ENCODE measurements at regions not wholly inside any gene's neighbourhood (a gene's known extent, or its start where the extent isn't known, plus 50 kb on each side); places are given as distances from the start of the nearest gene placed in this dataset.
"Not testable (repeated sequence)": the region's sequence is repeated elsewhere in the genome, so short reads cannot be mapped to it uniquely, and the experiment has no call there.

- Histone ChIP-seq H3K27me3 (ENCODE audit: control insufficient read depth, insufficient read depth, low read length) (peaks cover 35% of the 10 kb centered on the region), H3K4me1 (ENCODE audit: control insufficient read depth, insufficient read depth, low read length) (no peaks in the 10 kb centered on the region), H3K4me2 (ENCODE audit: low read length) (no peak overlapping the region), H3K9ac (ENCODE audit: low read depth, low read length) (no peak overlapping the region), H3K36me3 (ENCODE audit: insufficient read depth, low read length) (no peaks in the 10 kb centered on the region), H3K4me3 (ENCODE audit: low read length) (no peak overlapping the region), H3K9me3 (replicated peaks; ENCODE audit: low read length) (no peaks in the 10 kb centered on the region)
Observed at GRCh38 chr17:62322313-62322712, 58.0 kb upstream of the EFCAB3 start.

GRCh38 chr17:62321451-62321850, 58.9 kb upstream of the EFCAB3 start:
- no peaks in the 10 kb centered on the region for H3K9me3 ChIP-seq (replicated peaks; ENCODE audit: low read length)
- H3K27me3 ChIP-seq (ENCODE audit: control insufficient read depth, insufficient read depth, low read length), result peaks cover 35% of the 10 kb centered on the region
- H3K9ac ChIP-seq (ENCODE audit: low read depth, low read length), result no peak overlapping the region
- H3K4me1 ChIP-seq (ENCODE audit: control insufficient read depth, insufficient read depth, low read length), result no peaks in the 10 kb centered on the region
- no peak overlapping the region for H3K4me3 ChIP-seq (ENCODE audit: low read length)
- H3K4me2 ChIP-seq (ENCODE audit: low read length), result no peak overlapping the region
- no peaks in the 10 kb centered on the region for H3K36me3 ChIP-seq (ENCODE audit: insufficient read depth, low read length)

DNA sequence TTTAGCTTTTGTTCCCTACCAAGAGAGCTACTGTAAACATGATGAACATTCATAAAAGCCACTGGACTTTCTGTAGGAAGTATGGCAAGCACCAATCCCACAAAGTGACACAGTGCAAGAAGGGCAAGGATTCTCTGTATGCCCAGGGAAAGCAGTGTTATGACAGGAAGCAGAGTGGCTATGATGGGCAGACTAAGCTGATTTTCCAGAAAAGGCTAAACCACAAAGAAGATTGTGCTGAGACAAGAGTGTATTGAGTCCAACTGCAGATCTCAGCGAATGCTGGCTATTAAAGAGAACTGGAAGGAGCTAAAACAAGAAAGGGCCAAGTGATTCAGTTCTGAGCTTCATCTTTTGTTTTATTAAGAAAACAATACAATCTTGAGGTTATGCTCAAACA, 60.5 kb upstream of the EFCAB3 start:
- Histone ChIP-seq H3K27me3 (ENCODE audit: control insufficient read depth, insufficient read depth, low read length) (peaks cover 39% of the 10 kb centered on the region), H3K4me3 (ENCODE audit: low read length) (no peak overlapping the region), H3K9ac (ENCODE audit: low read depth, low read length) (no peak overlapping the region), H3K36me3 (ENCODE audit: insufficient read depth, low read length) (no peaks in the 10 kb centered on the region), H3K4me1 (ENCODE audit: control insufficient read depth, insufficient read depth, low read length) (no peaks in the 10 kb centered on the region), H3K4me2 (ENCODE audit: low read length) (no peak overlapping the region), H3K9me3 (replicated peaks; ENCODE audit: low read length) (no peaks in the 10 kb centered on the region)

DNA sequence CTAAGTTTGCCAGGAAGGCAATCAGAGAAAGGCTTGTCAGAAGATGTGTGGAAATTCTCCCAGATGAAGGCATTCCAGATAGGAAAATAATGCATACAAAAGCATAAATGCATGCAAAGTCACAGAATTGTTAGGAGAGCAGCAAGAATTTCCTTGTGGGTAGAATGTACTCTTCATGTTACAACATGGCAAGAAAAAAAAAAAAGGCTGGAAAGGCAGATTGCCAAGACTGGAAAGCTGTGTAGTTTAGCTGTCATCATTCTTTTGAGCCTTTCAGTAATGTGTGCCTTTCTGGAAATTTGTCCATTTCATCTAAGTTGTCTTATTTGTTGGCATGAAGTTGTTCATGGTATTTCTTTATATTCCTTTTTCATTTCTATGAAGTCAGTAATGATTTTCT, 71.0 kb upstream of the EFCAB3 start:
- Histone ChIP-seq H3K4me1 (ENCODE audit: control insufficient read depth, insufficient read depth, low read length) (no peaks in the 10 kb centered on the region), H3K36me3 (ENCODE audit: insufficient read depth, low read length) (no peaks in the 10 kb centered on the region), H3K4me2 (ENCODE audit: low read length) (no peak overlapping the region), H3K27me3 (ENCODE audit: control insufficient read depth, insufficient read depth, low read length) (peaks cover 16% of the 10 kb centered on the region), H3K4me3 (ENCODE audit: low read length) (no peak overlapping the region), H3K9me3 (replicated peaks; ENCODE audit: low read length) (no peaks in the 10 kb centered on the region), H3K9ac (ENCODE audit: low read depth, low read length) (no peak overlapping the region)

DNA sequence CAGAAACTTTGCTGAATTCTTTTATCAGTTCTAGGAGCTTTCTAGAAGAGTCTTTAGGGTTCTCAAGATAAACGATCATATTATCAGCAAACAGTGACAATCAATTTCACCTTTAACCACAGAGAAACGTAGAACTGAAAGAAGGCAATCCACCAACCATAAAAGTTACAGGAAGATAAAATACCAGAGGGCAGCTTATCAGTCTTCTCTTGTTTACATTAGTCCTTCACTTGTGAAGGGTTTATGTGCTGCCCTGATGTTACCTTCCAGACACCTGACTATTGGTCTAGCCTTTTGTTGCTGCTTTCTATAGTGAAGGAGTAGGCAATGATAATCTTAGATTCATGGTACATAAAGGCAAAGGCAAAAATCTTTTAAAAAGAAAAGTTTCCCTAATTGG, 73.2 kb upstream of the EFCAB3 start:
- Histone ChIP-seq H3K9me3 (replicated peaks; ENCODE audit: low read length) (no peaks in the 10 kb centered on the region), H3K36me3 (ENCODE audit: insufficient read depth, low read length) (no peaks in the 10 kb centered on the region), H3K4me1 (ENCODE audit: control insufficient read depth, insufficient read depth, low read length) (no peaks in the 10 kb centered on the region), H3K27me3 (ENCODE audit: control insufficient read depth, insufficient read depth, low read length) (peaks cover 18% of the 10 kb centered on the region), H3K4me3 (ENCODE audit: low read length) (no peak overlapping the region), H3K9ac (ENCODE audit: low read depth, low read length) (no peak overlapping the region), H3K4me2 (ENCODE audit: low read length) (no peak overlapping the region)

DNA sequence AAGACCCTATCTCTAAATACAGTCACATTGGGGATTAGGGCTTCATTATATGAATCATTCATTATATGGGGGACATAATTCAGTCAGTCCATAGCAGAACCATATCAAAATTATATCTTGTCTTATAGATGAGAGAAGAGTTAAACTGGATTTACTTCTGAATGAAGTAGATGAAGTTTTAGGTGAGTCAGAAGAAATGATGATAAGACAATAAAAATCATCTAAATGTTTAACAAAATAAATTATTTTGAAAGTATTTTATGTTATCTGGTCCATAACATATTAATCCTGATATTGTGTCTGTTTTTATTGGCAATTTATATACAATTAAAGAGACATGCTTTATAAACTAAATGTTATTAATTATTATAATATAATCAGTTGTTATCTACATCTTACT, 76.9 kb upstream of the EFCAB3 start:
- no peaks in the 10 kb centered on the region for H3K36me3 ChIP-seq (ENCODE audit: insufficient read depth, low read length)
- H3K9ac ChIP-seq (ENCODE audit: low read depth, low read length), result no peak overlapping the region
- peaks cover 15% of the 10 kb centered on the region for H3K27me3 ChIP-seq (ENCODE audit: control insufficient read depth, insufficient read depth, low read length)
- H3K4me2 ChIP-seq (ENCODE audit: low read length), result no peak overlapping the region
- no peaks in the 10 kb centered on the region for H3K9me3 ChIP-seq (replicated peaks; ENCODE audit: low read length)
- no peaks in the 10 kb centered on the region for H3K4me1 ChIP-seq (ENCODE audit: control insufficient read depth, insufficient read depth, low read length)
- H3K4me3 ChIP-seq (ENCODE audit: low read length), result no peak overlapping the region

GRCh38 chr17:62300697-62301096, 79.7 kb upstream of the EFCAB3 start:
- Histone ChIP-seq H3K36me3 (ENCODE audit: insufficient read depth, low read length) (no peaks in the 10 kb centered on the region), H3K9ac (ENCODE audit: low read depth, low read length) (no peak overlapping the region), H3K9me3 (replicated peaks; ENCODE audit: low read length) (no peaks in the 10 kb centered on the region), H3K4me3 (ENCODE audit: low read length) (no peak overlapping the region), H3K4me1 (ENCODE audit: control insufficient read depth, insufficient read depth, low read length) (no peaks in the 10 kb centered on the region), H3K27me3 (ENCODE audit: control insufficient read depth, insufficient read depth, low read length) (peaks cover 8% of the 10 kb centered on the region), H3K4me2 (ENCODE audit: low read length) (no peak overlapping the region)

DNA sequence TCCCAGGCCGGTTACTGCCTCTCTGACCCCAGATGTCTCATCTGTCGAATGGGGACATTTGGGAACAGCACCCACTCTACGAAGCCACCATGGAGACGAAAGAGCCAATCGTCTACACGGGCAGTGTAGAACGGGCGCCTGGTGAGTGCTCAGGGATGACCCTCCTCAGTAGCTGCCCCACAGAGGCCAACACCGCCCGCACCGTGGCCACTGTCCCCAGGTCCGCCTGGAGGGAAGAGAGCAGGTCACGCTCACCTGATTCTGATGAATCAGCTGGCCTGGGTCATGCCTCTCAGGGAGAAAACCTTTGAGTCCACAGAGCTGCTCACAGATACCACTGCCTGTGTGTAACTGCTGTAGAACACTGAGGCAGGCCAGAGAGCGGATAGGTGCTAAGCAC, 105.1 kb upstream of the EFCAB3 start:
- not testable (repeated sequence) for H3K4me3 ChIP-seq (ENCODE audit: low read length); H3K4me2 ChIP-seq (ENCODE audit: low read length); H3K27me3 ChIP-seq (ENCODE audit: control insufficient read depth, insufficient read depth, low read length); H3K9ac ChIP-seq (ENCODE audit: low read depth, low read length); H3K9me3 ChIP-seq (replicated peaks; ENCODE audit: low read length); H3K36me3 ChIP-seq (ENCODE audit: insufficient read depth, low read length); H3K4me1 ChIP-seq (ENCODE audit: control insufficient read depth, insufficient read depth, low read length)

GRCh38 chr17:62268361-62268760, 112.0 kb upstream of the EFCAB3 start:
- not testable (repeated sequence) for H3K27me3 ChIP-seq (ENCODE audit: control insufficient read depth, insufficient read depth, low read length); H3K4me1 ChIP-seq (ENCODE audit: control insufficient read depth, insufficient read depth, low read length); H3K4me3 ChIP-seq (ENCODE audit: low read length); H3K36me3 ChIP-seq (ENCODE audit: insufficient read depth, low read length); H3K4me2 ChIP-seq (ENCODE audit: low read length); H3K9ac ChIP-seq (ENCODE audit: low read depth, low read length); H3K9me3 ChIP-seq (replicated peaks; ENCODE audit: low read length)

GRCh38 chr17:62264974-62265373, 115.4 kb upstream of the EFCAB3 start:
- not testable (repeated sequence) for H3K9ac ChIP-seq (ENCODE audit: low read depth, low read length); H3K4me2 ChIP-seq (ENCODE audit: low read length); H3K4me3 ChIP-seq (ENCODE audit: low read length); H3K9me3 ChIP-seq (replicated peaks; ENCODE audit: low read length); H3K4me1 ChIP-seq (ENCODE audit: control insufficient read depth, insufficient read depth, low read length); H3K27me3 ChIP-seq (ENCODE audit: control insufficient read depth, insufficient read depth, low read length); H3K36me3 ChIP-seq (ENCODE audit: insufficient read depth, low read length)

DNA sequence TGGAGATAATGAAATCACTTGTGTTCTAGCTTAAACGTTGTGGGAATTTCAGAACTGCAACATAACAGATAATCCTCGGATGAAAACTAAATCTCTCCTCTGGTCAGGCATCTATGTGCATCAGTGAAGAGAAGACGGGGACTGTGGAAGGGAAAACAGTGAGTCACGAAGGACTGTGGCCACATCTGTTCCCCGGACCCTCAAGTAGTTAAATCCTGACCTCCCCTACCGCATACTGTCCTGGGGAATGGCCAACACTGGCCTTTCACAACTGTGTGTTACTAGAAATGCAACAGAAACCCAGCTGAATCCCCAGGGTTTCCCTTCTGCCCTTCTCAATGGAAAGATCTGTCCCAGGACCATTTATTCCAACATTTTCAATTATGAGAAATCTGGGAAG, 124.6 kb upstream of the EFCAB3 start:
- H3K4me3 ChIP-seq (ENCODE audit: low read length); H3K9ac ChIP-seq (ENCODE audit: low read depth, low read length); H3K4me2 ChIP-seq (ENCODE audit: low read length); H3K9me3 ChIP-seq (replicated peaks; ENCODE audit: low read length); H3K4me1 ChIP-seq (ENCODE audit: control insufficient read depth, insufficient read depth, low read length); H3K27me3 ChIP-seq (ENCODE audit: control insufficient read depth, insufficient read depth, low read length); H3K36me3 ChIP-seq (ENCODE audit: insufficient read depth, low read length): not testable (repeated sequence)

DNA sequence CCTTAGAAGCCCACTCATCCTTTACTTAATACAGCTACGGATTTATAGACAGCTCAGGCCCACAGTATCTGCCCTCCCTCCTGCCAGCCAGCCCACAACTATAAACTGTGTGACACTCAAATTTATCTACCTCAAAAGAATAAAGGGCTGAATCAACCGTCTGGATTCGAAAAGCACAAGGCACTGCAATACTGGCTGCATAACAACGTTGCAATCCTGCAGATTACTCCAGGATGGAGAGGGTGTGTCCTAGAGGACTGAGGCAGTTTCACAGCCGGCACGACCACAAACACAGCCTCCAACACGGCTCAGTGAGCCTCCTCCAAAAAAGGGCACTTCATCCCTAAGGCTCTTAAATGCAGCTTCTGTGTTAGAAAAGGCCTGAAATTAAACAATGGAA, 138.3 kb upstream of the EFCAB3 start:
- peaks cover 23% of the 10 kb centered on the region for H3K27me3 ChIP-seq (ENCODE audit: control insufficient read depth, insufficient read depth, low read length)
- not testable (repeated sequence) for H3K4me1 ChIP-seq (ENCODE audit: control insufficient read depth, insufficient read depth, low read length); H3K9me3 ChIP-seq (replicated peaks; ENCODE audit: low read length); H3K36me3 ChIP-seq (ENCODE audit: insufficient read depth, low read length); H3K4me3 ChIP-seq (ENCODE audit: low read length); H3K4me2 ChIP-seq (ENCODE audit: low read length); H3K9ac ChIP-seq (ENCODE audit: low read depth, low read length)

DNA sequence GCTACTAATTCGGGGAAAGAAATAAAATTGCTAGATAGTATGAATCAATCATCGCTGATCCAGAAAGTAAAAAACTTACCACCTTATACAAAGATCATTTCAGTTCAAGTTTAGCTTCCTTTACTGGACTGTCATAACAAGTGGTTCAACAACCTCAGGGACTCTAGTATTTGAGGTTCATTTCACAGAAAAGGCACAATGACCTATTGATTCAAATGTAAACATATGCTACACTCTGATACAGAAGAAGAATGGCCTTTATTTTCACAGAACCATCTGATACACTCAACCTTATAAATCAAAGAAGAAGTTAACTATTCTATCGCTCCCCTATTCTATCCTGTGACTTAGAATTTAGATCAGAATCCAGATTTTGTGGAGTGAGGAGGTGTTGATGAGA, 140.8 kb upstream of the EFCAB3 start:
- not testable (repeated sequence) for H3K9ac ChIP-seq (ENCODE audit: low read depth, low read length); H3K9me3 ChIP-seq (replicated peaks; ENCODE audit: low read length); H3K4me2 ChIP-seq (ENCODE audit: low read length); H3K4me3 ChIP-seq (ENCODE audit: low read length); H3K36me3 ChIP-seq (ENCODE audit: insufficient read depth, low read length); H3K4me1 ChIP-seq (ENCODE audit: control insufficient read depth, insufficient read depth, low read length)
- peaks cover 23% of the 10 kb centered on the region for H3K27me3 ChIP-seq (ENCODE audit: control insufficient read depth, insufficient read depth, low read length)

All from skeletal muscle satellite cell (primary cell).